ENCODE measurements at regions not wholly inside any gene's neighbourhood (a gene's known extent, or its start where the extent isn't known, plus 50 kb on each side); places are given as distances from the start of the nearest gene placed in this dataset.

- no peak for TF ChIP-seq CTCF (IDR thresholded peaks at IDR 0.05; ENCODE audit: control extremely low read depth, extremely low read depth, low read depth, missing control alignments)
- ChIA-PET CTCF (interaction anchor here (1.8 kb wide), 1 partner anchor 9 kb away, joined by 5 read pairs; no protein-coding TSS in a partner anchor), POLR2A (no interaction called here)
- DNase-seq (ENCODE audit: extremely low spot score): no peak
Observed at GRCh38 chr14:32007755-32008362, 69.2 kb upstream of the ARHGAP5 start.

- ChIA-PET CTCF (interaction anchor here (1.8 kb wide), 1 partner anchor 10 kb away, joined by 5 read pairs; no protein-coding TSS in a partner anchor), POLR2A (no interaction called here)
- no peak for TF ChIP-seq CTCF (IDR thresholded peaks at IDR 0.05; ENCODE audit: control extremely low read depth, extremely low read depth, low read depth, missing control alignments)
Observed at GRCh38 chr14:32008602-32009193, 68.4 kb upstream of the ARHGAP5 start.

GRCh38 chr14:32009221-32009975 lies 67.7 kb upstream of the ARHGAP5 start:
- DNase-seq (ENCODE audit: extremely low spot score): no peak
- ChIA-PET CTCF (no interaction called here), POLR2A (no interaction called here)
- TF ChIP-seq CTCF (IDR thresholded peaks at IDR 0.05; ENCODE audit: control extremely low read depth, extremely low read depth, low read depth, missing control alignments): no peak

More at GRCh38 chr14:32008602-32009193, 68.4 kb upstream of the ARHGAP5 start:
- no peak for DNase-seq (ENCODE audit: extremely low spot score)

- DNase-seq (ENCODE audit: extremely low spot score): no peak
- POLR2A ChIA-PET: no interaction called here
- TF ChIP-seq CTCF (IDR thresholded peaks at IDR 0.05; ENCODE audit: control extremely low read depth, extremely low read depth, low read depth, missing control alignments): no peak
- CTCF ChIA-PET: interaction anchor here (1.0 kb wide), 1 partner anchor 244 kb away, joined by 3 read pairs; no protein-coding TSS in a partner anchor
Observed at GRCh38 chr14:32009976-32010581, 67.0 kb upstream of the ARHGAP5 start.

- DNase-seq (ENCODE audit: extremely low spot score): no peak
- ChIA-PET POLR2A (no interaction called here), CTCF (interaction anchor here (1.0 to 1.2 kb wide), 3 partner anchors 9 to 243 kb away, joined by 3 to 4 read pairs (median 3); no protein-coding TSS in a partner anchor)
- no peak for TF ChIP-seq CTCF (IDR thresholded peaks at IDR 0.05; ENCODE audit: control extremely low read depth, extremely low read depth, low read depth, missing control alignments)
Observed at GRCh38 chr14:32010604-32011125, 66.4 kb upstream of the ARHGAP5 start.

GRCh38 chr14:32011225-32011624 lies 65.9 kb upstream of the ARHGAP5 start:
- CTCF ChIA-PET: interaction anchor here (1.1 to 1.2 kb wide), 2 partner anchors 8 to 12 kb away, joined by 3 to 4 read pairs; no protein-coding TSS in a partner anchor
- DNase-seq (ENCODE audit: extremely low spot score): no peak
- POLR2A ChIA-PET: no interaction called here
- no peak for TF ChIP-seq CTCF (IDR thresholded peaks at IDR 0.05; ENCODE audit: control extremely low read depth, extremely low read depth, low read depth, missing control alignments)
